NCI-H345 treated with DMSO at 0.1 percent for 48 hours (cell line): ENCODE measurements at regions not wholly inside any gene's neighbourhood (a gene's known extent, or its start where the extent isn't known, plus 50 kb on each side); places are given as distances from the start of the nearest gene placed in this dataset.

Source experiments
- DNase-seq: peaks from one replicate; lab custom pipeline; 2025; ENCODE audit not compliant: unreplicated experiment; lab: John Stamatoyannopoulos, UW

GRCh38 chr1:175829845-175830244 is 86.5 kb upstream of the TNR start:
- no peak for DNase-seq

GRCh38 chr1:175826705-175827104 is 83.3 kb upstream of the TNR start:
- DNase-seq: no peak

- no peak for DNase-seq
Observed at GRCh38 chr1:175824079-175824478, 80.7 kb upstream of the TNR start.

GRCh38 chr1:175823406-175823805 is 80.0 kb upstream of the TNR start:
- DNase-seq: no peak

GRCh38 chr1:175822580-175822979 is 79.2 kb upstream of the TNR start:
- no peak for DNase-seq

GRCh38 chr1:175820456-175821025 is 77.1 kb upstream of the TNR start:
- DNase-seq: no peak

GRCh38 chr1:175818929-175819328 is 75.5 kb upstream of the TNR start:
- DNase-seq: no peak

- DNase-seq: no peak
Observed at GRCh38 chr1:175817445-175817844, 74.0 kb upstream of the TNR start.

- no peak for DNase-seq
Observed at GRCh38 chr1:175814885-175815284, 71.5 kb upstream of the TNR start.

- DNase-seq: no peak
Observed at GRCh38 chr1:175812936-175813335, 69.5 kb upstream of the TNR start.

- DNase-seq: no peak
Observed at GRCh38 chr1:175810305-175810704, 66.9 kb upstream of the TNR start.

GRCh38 chr1:175808999-175809398 is 65.6 kb upstream of the TNR start:
- no peak for DNase-seq

- peak; percentile 55 for DNase-seq
Observed at GRCh38 chr1:175808573-175808972, 65.2 kb upstream of the TNR start.

- DNase-seq: no peak
Observed at GRCh38 chr1:175804561-175804960, 61.2 kb upstream of the TNR start.

GRCh38 chr1:175803413-175803812 is 60.0 kb upstream of the TNR start:
- no peak for DNase-seq

- DNase-seq: no peak
Observed at GRCh38 chr1:175802407-175803123, 59.2 kb upstream of the TNR start.

- no peak for DNase-seq
Observed at GRCh38 chr1:175801979-175802378, 58.6 kb upstream of the TNR start.

GRCh38 chr1:175797576-175797975 is 54.2 kb upstream of the TNR start:
- DNase-seq: no peak

- no peak for DNase-seq
Observed at GRCh38 chr1:175794586-175794985, 51.2 kb upstream of the TNR start.

- DNase-seq: no peak
Observed at GRCh38 chr1:175793617-175794016, 50.2 kb upstream of the TNR start.
